AG04449 (cell line): ENCODE measurements at regions not wholly inside any gene's neighbourhood (a gene's known extent, or its start where the extent isn't known, plus 50 kb on each side); places are given as distances from the start of the nearest gene placed in this dataset.

Experiments
- CTCF ChIA-PET: fragments of 350-600 bp; formaldehyde crosslinking; extraction: SDS; loops from one replicate; lab custom pipeline; 2021; ENCODE audit warnings: antibody characterized with exemption; lab: Yijun Ruan, JAX
- POLR2A ChIA-PET: fragments of 400-600, 350-600 bp; formaldehyde crosslinking; extraction: SDS; loops from one replicate; lab custom pipeline; 2020; ENCODE audit warnings: antibody characterized with exemption, inconsistent platforms; lab: Yijun Ruan, JAX
- DNase-seq: peaks from one replicate; pipeline ENCODE4 v3.0.0-alpha.2; 2010; ENCODE audit warnings: low read depth, low spot score
- H3K4me3 ChIP-seq: 2 replicates; pipeline ENCODE4 v1.5.1; 2011; ENCODE audit warnings: low read depth, mild to moderate bottlenecking, control low read depth, low read length
- CTCF ChIP-seq: IDR thresholded peaks from one replicate; pipeline ENCODE4 v1.5.1; 2011; ENCODE audit warnings: mild to moderate bottlenecking, moderate library complexity, low read length, control low read depth, inconsistent platforms; ENCODE audit not compliant: insufficient read depth; ENCODE audit errors: missing control alignments

DNA sequence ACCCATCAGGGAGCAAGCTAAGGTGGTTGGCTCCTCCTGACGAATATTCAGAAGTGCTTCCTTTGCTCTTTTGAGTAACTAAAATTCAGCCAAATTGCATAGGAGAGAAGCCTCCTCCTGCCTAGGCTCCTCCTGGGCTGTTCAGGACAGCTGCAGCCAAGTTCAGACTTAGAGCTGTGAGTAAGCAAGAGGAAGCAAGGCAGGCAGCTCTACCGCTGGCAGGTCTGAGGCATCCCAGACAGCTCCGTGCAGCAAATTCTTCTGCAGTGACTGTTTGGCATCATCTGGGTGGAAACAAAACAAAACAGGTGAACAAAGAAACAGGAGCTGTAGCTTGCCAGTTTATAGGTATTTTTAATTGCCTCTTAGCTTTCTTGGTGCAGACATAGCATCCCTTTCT is 421.0 kb downstream of the GADD45G start:
- POLR2A ChIA-PET, result no interaction called here

GRCh38 chr9:90027296-90027790 is 422.5 kb downstream of the GADD45G start:
- TF ChIP-seq CTCF, result no peak
- POLR2A ChIA-PET, result no interaction called here
- DNase-seq, result no peak
- H3K4me3 ChIP-seq, result no peak overlapping the region
- CTCF ChIA-PET, result no interaction called here

More for the DNA sequence above, 421.0 kb downstream of the GADD45G start:
- no peak for TF ChIP-seq CTCF
- DNase-seq, result no peak
- no peak overlapping the region for H3K4me3 ChIP-seq
- CTCF ChIA-PET, result no interaction called here

DNA sequence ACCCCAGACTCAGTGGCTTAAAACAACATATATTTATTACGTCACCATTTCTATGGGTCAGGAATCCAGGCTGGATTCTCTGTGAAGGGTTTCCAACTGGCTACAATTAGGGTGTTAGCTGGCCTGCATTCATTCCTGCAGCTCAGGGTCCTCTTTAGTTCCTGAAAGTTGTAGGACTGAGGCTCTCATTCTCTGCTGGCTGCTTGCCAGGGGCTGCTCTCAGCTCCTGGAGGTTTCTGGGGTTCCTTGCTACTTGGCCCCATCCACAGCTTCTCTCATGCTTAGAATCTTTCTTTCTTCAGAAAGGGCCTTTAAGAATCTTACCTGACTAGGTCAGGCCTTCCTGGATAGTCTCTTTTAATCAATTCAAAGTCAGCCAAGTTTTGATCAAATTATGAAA is 424.6 kb downstream of the GADD45G start:
- CTCF ChIA-PET, result no interaction called here

DNA sequence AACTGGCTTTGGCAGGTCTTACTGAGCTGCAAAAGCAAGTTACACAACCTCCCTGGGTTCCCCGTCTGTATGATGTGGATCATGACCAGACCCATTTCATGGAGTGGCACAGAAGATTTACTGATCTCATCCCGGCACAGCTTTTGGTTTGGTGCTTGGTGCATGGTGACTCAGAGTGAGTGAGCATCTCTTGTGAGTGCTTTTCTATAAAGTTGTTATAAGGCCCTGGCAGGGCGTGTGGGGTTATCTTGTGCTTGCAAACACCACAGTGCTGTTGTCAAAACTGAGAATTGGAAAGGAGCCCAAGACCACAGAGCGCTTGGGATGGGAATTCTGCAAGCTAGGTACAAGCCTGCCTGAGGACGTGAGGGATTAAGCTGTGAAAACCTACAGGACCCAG is 425.2 kb downstream of the GADD45G start:
- H3K4me3 ChIP-seq, result no peak overlapping the region
- POLR2A ChIA-PET, result no interaction called here
- no peak for TF ChIP-seq CTCF
- CTCF ChIA-PET, result no interaction called here
- no peak for DNase-seq

More for the DNA sequence above, 424.6 kb downstream of the GADD45G start:
- no peak for DNase-seq
- no peak for TF ChIP-seq CTCF
- POLR2A ChIA-PET, result no interaction called here
- no peak overlapping the region for H3K4me3 ChIP-seq

DNA sequence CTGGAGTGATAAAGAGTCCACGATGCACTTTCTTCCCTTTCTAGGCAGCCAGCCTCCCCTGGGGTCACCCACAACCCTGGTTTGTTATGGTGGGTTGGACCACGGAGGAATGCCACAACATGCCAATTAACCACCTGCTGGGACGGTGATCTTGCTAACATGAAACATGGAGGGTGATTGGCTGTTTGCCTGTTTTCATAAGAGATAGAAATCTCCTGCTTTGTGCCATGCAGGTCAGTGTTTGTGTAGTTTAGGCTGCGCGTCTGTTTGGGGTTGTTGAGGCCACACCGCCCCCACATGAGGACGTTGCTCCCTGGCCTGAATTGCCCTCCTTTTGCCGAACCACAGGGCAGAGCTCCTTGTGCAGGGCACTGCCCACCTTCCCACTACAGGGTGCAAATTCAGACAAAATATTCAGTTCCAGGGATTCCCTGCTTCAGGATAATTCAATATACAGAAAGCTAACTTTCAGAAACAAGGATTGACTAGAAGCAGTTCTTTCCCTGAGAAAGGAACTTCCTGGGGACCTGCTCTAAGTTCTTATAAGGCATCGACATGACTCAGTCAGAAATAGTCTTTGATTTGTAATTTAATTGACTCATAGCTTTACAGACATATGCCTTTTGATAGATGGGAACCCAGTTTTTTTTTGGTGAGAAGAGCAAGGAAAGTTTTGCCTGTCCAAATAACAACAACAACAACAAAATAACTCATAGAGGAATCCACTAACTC is 427.6 kb downstream of the GADD45G start:
- POLR2A ChIA-PET, result no interaction called here
- no peak overlapping the region for H3K4me3 ChIP-seq
- TF ChIP-seq CTCF, result no peak
- DNase-seq, result no peak
- CTCF ChIA-PET, result no interaction called here

DNA sequence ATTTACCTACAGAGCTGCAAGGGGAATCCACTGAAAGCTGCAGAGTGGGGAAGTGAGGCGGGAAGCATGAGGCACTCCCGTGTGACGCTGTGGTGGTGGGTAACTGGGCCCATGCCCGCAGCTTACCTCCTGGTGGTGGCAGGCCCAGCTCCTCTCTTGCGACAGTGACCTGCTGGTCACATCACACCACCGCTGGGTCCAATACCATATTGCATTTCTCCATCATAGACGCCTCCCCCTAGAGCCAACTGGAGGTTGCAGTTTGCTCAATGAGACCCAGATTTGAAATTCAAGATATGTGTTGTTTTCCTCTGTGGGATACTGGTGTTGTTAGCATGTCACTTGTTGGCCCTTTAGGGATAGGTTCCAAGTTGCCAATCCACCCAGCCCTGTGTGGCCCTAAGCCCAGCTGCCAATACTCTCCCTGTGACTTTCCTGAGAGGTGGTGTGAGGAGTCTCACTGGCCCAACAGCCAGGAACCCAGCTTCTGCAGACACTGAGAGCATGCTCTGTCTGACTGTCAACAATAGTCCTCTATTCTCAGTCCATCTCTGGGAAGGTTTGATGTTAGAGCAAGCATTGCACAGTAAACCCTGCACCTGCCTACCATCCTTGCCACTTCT is 428.3 kb downstream of the GADD45G start:
- DNase-seq, result no peak
- H3K4me3 ChIP-seq, result no peak overlapping the region
- ChIA-PET CTCF (no interaction called here), POLR2A (no interaction called here)
- TF ChIP-seq CTCF, result no peak
